ENCODE measurements at regions not wholly inside any gene's neighbourhood (a gene's known extent, or its start where the extent isn't known, plus 50 kb on each side); places are given as distances from the start of the nearest gene placed in this dataset.
"Not testable (repeated sequence)": the region's sequence is repeated elsewhere in the genome, so short reads cannot be mapped to it uniquely, and the experiment has no call there.

- no peak for DNase-seq
Observed at GRCh38 chr6:93918258-93918657, 498.9 kb upstream of the EPHA7 start.

GRCh38 chr6:93917216-93917615 is 497.9 kb upstream of the EPHA7 start:
- no peak for DNase-seq

- DNase-seq: no peak
Observed at GRCh38 chr6:93916716-93917115, 497.4 kb upstream of the EPHA7 start.

- no peak for DNase-seq
Observed at GRCh38 chr6:93915961-93916360, 496.6 kb upstream of the EPHA7 start.

GRCh38 chr6:93902517-93902916 is 483.2 kb upstream of the EPHA7 start:
- DNase-seq: no peak

- no peak for DNase-seq
Observed at GRCh38 chr6:93900142-93900541, 480.8 kb upstream of the EPHA7 start.

- no peak for DNase-seq
Observed at GRCh38 chr6:93896081-93896480, 476.7 kb upstream of the EPHA7 start.

- DNase-seq: no peak
Observed at GRCh38 chr6:93894521-93894920, 475.2 kb upstream of the EPHA7 start.

GRCh38 chr6:93889713-93890112 is 470.4 kb upstream of the EPHA7 start:
- DNase-seq: no peak

- DNase-seq: no peak
Observed at GRCh38 chr6:93886416-93886815, 467.1 kb upstream of the EPHA7 start.

- DNase-seq: no peak
Observed at GRCh38 chr6:93859971-93860370, 440.6 kb upstream of the EPHA7 start.

DNA sequence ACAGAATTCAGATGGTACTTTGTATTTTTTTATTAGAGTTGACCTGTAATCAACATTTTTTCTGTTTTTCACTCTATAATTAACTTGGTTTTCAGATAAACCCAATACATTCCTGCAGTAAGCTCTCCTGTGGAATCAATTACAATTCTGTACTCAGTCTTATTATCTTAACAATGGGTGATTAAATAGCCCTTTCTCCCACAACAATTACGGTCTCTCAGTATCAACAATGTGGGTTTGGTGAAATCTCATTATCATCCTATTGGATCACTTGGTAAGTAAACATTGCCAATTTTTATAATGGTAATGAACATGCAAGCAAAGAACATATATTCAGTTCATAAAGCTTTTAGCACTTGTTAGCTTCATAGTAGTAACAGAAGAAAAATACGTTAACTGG is 438.9 kb upstream of the EPHA7 start:
- no peak for DNase-seq

GRCh38 chr6:93849857-93850256 is 430.5 kb upstream of the EPHA7 start:
- DNase-seq: no peak

GRCh38 chr6:93848031-93848742 is 428.8 kb upstream of the EPHA7 start:
- DNase-seq: no peak

GRCh38 chr6:93842178-93842577 is 422.8 kb upstream of the EPHA7 start:
- DNase-seq: no peak

DNA sequence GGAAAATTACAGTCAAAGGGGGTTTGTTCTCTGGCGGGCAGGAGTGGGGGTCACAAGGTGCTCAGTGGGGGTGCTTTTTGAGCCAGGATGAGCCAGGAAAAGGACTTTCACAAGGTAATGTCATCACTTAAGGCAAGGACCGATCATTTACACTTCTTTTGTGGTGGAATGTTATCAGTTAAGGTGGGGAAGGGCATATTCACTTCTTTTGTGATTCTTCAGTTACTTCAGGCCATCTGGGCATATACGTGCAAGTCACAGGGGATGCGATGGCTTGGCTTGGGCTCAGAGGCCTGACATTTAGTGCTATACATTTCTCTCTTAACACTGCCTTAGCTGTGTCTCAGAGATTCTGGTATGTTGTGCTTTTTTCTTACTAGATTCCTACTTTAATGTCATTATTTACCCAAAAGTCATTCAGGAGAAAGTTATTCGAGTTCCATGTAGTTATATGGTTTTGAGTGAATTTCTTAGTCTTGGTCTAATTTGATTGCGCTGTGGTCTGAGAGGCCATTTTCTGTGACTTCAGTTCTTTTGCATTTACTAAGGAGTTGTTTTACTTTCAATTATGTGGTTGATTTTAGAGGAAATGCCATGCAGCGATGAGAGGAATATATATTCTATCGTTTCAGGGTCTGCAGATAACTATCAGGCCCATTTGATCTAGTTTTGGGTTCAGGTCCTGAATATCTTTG is 416.2 kb upstream of the EPHA7 start:
- not testable (repeated sequence) for DNase-seq

DNA sequence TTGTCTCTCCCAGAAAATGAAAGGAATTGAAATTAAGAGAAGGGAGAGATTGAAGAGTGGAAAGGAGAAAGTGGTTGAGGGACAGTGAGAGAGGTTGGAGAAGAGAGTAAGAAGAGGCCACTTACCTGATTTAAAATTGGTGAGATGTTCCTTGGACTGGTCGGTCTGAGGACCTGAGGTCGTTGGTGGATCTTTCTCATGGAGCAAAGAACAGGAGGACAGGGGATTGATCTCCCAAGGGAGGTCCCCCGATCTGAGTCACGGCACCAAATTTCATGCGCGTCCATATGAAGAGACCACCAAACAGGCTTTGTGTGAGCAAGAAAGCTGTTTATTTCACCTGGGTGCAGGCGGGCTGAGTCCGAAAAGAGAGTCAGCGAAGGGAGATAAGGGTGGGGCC is 415.7 kb upstream of the EPHA7 start:
- DNase-seq: not testable (repeated sequence)

DNA sequence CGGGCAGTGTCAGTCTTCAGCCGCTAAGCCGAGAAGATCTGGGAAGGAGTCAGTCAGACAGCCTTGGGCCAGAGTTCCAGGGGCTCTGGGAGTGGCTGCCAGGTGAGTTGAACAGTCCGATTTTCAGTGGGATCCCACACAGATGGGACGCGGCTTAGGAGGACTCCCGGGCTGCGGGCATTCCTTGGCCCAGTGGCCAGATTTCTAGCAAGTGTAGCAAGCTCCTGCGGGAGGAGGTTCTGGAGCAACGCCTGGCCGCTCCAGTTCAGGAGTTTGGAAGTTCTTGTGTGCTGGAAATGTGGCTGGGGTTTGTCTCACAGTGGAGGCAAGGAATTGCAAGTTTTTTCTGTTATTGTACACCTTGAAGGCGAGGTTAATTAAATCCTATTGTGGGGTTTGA is 414.0 kb upstream of the EPHA7 start:
- DNase-seq: not testable (repeated sequence)

DNA sequence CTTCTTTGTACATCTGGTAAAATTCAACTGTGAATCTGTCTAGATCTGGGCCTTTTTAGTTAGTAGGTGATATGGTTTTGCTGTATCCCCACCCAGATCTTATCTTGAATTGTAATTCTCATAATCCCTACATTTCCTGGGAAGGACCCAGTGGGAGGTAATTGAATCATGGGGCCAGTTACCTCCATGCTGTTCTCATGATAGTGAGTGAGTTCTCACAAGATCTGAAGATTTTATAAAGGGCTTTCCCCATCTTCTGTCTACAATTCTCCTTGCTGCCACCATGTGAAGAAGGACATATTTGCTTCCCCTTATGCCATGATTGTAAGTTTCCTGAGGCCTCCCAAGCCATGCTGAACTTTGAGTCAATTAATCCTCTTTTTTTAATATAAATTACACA is 410.4 kb upstream of the EPHA7 start:
- DNase-seq: not testable (repeated sequence)

- no peak for DNase-seq
Observed at GRCh38 chr6:93829009-93829408, 409.6 kb upstream of the EPHA7 start.

DNA sequence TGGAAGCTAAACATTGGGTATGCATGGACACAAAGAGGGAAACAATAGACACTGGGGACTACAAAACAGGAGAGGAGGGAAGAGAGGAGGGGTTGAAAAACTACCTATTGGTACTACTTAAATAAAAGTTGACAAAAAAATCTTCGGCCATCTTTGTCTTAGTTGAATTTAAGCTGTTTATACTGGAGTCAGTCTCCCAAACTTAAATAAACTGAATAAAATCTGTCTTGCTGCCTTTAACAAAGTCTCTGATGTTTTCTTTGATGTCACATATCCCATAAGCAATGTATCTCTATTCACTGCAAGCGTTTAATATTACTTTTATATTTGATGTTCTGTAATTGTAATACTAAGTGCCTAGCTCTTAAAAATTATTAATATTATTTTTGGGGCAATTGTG is 409.2 kb upstream of the EPHA7 start:
- no peak for DNase-seq

DNA sequence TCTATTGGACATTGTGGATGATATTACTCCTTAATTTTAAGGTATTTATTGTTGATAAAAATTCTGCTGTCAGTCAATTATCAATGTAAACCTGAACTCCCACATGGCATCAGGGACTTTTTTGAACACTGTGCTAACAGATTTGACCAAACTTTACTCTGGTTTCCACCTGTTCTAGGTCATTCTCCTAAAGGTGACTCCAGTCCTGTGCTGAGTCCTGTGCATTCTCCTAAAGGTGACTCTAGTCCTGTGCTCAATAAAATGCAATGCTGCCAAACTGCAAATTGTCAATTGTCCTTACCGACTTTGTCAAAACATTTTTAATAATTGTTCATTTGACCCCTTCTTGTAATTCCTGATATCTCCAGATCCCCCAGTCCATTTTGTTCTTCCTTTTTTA is 408.4 kb upstream of the EPHA7 start:
- DNase-seq: no peak

- DNase-seq: no peak
Observed at GRCh38 chr6:93825950-93826349, 406.6 kb upstream of the EPHA7 start.

DNA sequence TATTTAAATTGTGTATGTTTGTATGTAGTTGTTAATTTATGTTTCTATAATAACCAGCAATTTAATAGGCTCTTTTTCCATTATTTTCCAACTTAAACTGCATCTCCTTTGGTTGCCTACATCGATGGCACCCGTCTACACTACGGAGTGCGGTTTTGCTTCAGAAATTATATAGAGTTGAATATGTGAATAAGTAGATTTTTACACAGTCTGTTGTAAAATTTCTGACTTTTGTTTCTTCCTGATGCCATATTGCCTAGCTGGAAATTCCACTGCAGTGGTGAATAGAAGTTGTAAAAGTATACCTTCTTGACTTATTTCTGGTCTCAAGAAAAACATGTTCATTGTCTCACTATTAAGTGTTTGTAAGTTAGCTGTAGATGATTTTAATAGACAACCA is 404.1 kb upstream of the EPHA7 start:
- no peak for DNase-seq
